ENCODE measurements at regions not wholly inside any gene's neighbourhood (a gene's known extent, or its start where the extent isn't known, plus 50 kb on each side); places are given as distances from the start of the nearest gene placed in this dataset.

- H3K56ac ChIP-seq (ENCODE audit: extremely low read depth, insufficient read depth, low read length): no peak overlapping the region
- no peak overlapping the region for H2BK5ac ChIP-seq (ENCODE audit: low read depth, low read length, poor library complexity, severe bottlenecking)
- dilution Hi-C loops (cut with HindIII; ENCODE audit: low sequenced_read_pairs, unreplicated experiment) (no loop called here), in situ Hi-C loops (cut with MboI; ENCODE audit: low sequenced_read_pairs) (no loop called here), intact Hi-C loops (cut with micrococcal nuclease) (no loop called here)
- no peak overlapping the region for H3K4ac ChIP-seq (ENCODE audit: low read depth, low read length)
- CTCF ChIA-PET: no interaction called here
- H4K5ac ChIP-seq (ENCODE audit: low read depth, low read length): no peak overlapping the region
- no peaks in the 10 kb centered on the region for H3K9me3 ChIP-seq (ENCODE audit: control insufficient read depth, insufficient read depth, low read length)
- peaks cover 3% of the 10 kb centered on the region for H3K27me3 ChIP-seq (ENCODE audit: control insufficient read depth, insufficient read depth, low read length)
- no peak overlapping the region for H2BK20ac ChIP-seq (ENCODE audit: low read depth, low read length)
- no peak overlapping the region for H2AK9ac ChIP-seq (replicated peaks; ENCODE audit: low read depth, low read length, poor library complexity)
- H3K9ac ChIP-seq (ENCODE audit: low read depth, low read length): no peak overlapping the region
- no peaks in the 10 kb centered on the region for H4K20me1 ChIP-seq (ENCODE audit: insufficient read depth, low read length)
- no CpG with 5 or more reads among the region's 3 CpGs for WGBS, 2 experiments (ENCODE audit: extremely low coverage in 2 of 2, insufficient read length in 1 of 2)
- H3K36me3 ChIP-seq (ENCODE audit: control insufficient read depth, insufficient read depth, low read length): no peaks in the 10 kb centered on the region
- H3K27ac ChIP-seq (ENCODE audit: insufficient read depth, low read length): no peak overlapping the region
- POLR2A ChIA-PET (ENCODE audit: unreplicated experiment): no interaction called here
- no peaks in the 10 kb centered on the region for H3K4me1 ChIP-seq (ENCODE audit: control insufficient read depth, insufficient read depth, low read length)
- no peak overlapping the region for H3K14ac ChIP-seq (replicated peaks; ENCODE audit: low read depth, low read length)
- no peak overlapping the region for H2BK120ac ChIP-seq (ENCODE audit: low read depth, low read length)
- no peaks in the 10 kb centered on the region for H3K79me1 ChIP-seq (ENCODE audit: low read depth in 1 of 2, low read length in 2 of 2)
- no peak overlapping the region for H4K91ac ChIP-seq (ENCODE audit: insufficient read depth, low read depth, low read length)
- no peak overlapping the region for H4K8ac ChIP-seq (ENCODE audit: low read depth in 2 of 2, low read length in 2 of 2)
- H2AFZ ChIP-seq (replicated peaks; ENCODE audit: low read length, poor library complexity): no peak overlapping the region
- H3K9me1 ChIP-seq (ENCODE audit: insufficient read depth, low read length): no peaks in the 10 kb centered on the region
- no TSS peak for BruUV-seq (replicated peaks)
- H3K23ac ChIP-seq (ENCODE audit: low read depth, low read length): no peak overlapping the region
- H2BK15ac ChIP-seq (ENCODE audit: low read depth, low read length): no peak overlapping the region
- no peak for TF ChIP-seq BHLHE40 (IDR thresholded peaks at IDR 0.05; ENCODE audit: low read depth, low read length)
- no peak for TF ChIP-seq FOS (IDR thresholded peaks at IDR 0.05; ENCODE audit: low read depth, low read length)
- no peak for TF ChIP-seq SMC3 (IDR thresholded peaks at IDR 0.05; ENCODE audit: low read depth, low read length)
- TF ChIP-seq RCOR1 (IDR thresholded peaks at IDR 0.05; ENCODE audit: insufficient replicate concordance, low read length): no peak
- TF ChIP-seq, protein P1, sequence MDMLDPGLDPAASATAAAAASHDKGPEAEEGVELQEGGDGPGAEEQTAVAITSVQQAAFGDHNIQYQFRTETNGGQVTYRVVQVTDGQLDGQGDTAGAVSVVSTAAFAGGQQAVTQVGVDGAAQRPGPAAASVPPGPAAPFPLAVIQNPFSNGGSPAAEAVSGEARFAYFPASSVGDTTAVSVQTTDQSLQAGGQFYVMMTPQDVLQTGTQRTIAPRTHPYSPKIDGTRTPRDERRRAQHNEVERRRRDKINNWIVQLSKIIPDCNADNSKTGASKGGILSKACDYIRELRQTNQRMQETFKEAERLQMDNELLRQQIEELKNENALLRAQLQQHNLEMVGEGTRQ (IDR thresholded peaks at IDR 0.05; ENCODE audit: low read depth, low read length): no peak
- no peak for TF ChIP-seq ELK1 (IDR thresholded peaks at IDR 0.05; ENCODE audit: borderline replicate concordance, low read depth, low read length)
- TF ChIP-seq RFX5 (IDR thresholded peaks at IDR 0.05; ENCODE audit: low read depth, low read length): no peak
- no peak for TF ChIP-seq RAD21 (IDR thresholded peaks at IDR 0.05; ENCODE audit: low read length)
- TF ChIP-seq CHD1 (IDR thresholded peaks at IDR 0.05; ENCODE audit: low read depth, low read length): no peak
- no peak for TF ChIP-seq MAFK (IDR thresholded peaks at IDR 0.05; ENCODE audit: low read depth, low read length)
- TF ChIP-seq MAZ (IDR thresholded peaks at IDR 0.05; ENCODE audit: borderline replicate concordance, low read depth, low read length): no peak
- no peak for TF ChIP-seq CEBPB (IDR thresholded peaks at IDR 0.05; ENCODE audit: low read depth, low read length)
- no peak for TF ChIP-seq MXI1 (IDR thresholded peaks at IDR 0.05; ENCODE audit: borderline replicate concordance, low read depth, low read length)
- no peak for TF ChIP-seq POLR2A (IDR thresholded peaks at IDR 0.05; ENCODE audit: low read depth, low read length)
- no peak for TF ChIP-seq NFE2L2 (IDR thresholded peaks at IDR 0.05; ENCODE audit: low read depth, low read length)
- TF ChIP-seq, protein P2, sequence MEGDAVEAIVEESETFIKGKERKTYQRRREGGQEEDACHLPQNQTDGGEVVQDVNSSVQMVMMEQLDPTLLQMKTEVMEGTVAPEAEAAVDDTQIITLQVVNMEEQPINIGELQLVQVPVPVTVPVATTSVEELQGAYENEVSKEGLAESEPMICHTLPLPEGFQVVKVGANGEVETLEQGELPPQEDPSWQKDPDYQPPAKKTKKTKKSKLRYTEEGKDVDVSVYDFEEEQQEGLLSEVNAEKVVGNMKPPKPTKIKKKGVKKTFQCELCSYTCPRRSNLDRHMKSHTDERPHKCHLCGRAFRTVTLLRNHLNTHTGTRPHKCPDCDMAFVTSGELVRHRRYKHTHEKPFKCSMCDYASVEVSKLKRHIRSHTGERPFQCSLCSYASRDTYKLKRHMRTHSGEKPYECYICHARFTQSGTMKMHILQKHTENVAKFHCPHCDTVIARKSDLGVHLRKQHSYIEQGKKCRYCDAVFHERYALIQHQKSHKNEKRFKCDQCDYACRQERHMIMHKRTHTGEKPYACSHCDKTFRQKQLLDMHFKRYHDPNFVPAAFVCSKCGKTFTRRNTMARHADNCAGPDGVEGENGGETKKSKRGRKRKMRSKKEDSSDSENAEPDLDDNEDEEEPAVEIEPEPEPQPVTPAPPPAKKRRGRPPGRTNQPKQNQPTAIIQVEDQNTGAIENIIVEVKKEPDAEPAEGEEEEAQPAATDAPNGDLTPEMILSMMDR (conservative IDR thresholded peaks at IDR 0.05; ENCODE audit: low read depth, low read length): no peak
- H2AK5ac ChIP-seq (ENCODE audit: low read depth, low read length): no peak overlapping the region
- H3K18ac ChIP-seq (ENCODE audit: low read depth, low read length): no peak overlapping the region
- no peak overlapping the region for H3K4me3 ChIP-seq (ENCODE audit: insufficient read depth, low read depth, low read length)
- no peak for DNase-seq
- no peak overlapping the region for H3K4me2 ChIP-seq (ENCODE audit: low read depth, low read length)
- no peak for ATAC-seq (ENCODE audit: low read depth)
These were observed 67.2 kb upstream of the NDP start for GRCh38 chrX:44040406-44040805.

Data from IMR-90 (cell line).